PC-9 (cell line): ENCODE measurements at regions not wholly inside any gene's neighbourhood (a gene's known extent, or its start where the extent isn't known, plus 50 kb on each side); places are given as distances from the start of the nearest gene placed in this dataset.

ENCODE experiments used
- BruUV-seq: library from RNA; stranded (reverse); fragments of 400-500 nt; replicated peaks from 2 replicates; lab custom pipeline; 2021; lab: Mats Ljungman, UMichigan
- CTCF ChIA-PET: fragments of 300-600 bp; sonication (Branson Sonifier 250); formaldehyde crosslinking; loops from one replicate; lab custom pipeline; 2022; ENCODE audit warnings: antibody characterized with exemption; lab: Charles Lee
- POLR2A ChIA-PET: fragments of 300-600 bp; sonication (Branson Sonifier 250); formaldehyde crosslinking; loops from one replicate; lab custom pipeline; 2022; ENCODE audit warnings: antibody characterized with exemption; ENCODE audit not compliant: unreplicated experiment; lab: Charles Lee
- DNase-seq, 2 experiments: peaks; one replicate each; pipeline versions ENCODE4 v3.0.0 to v3.0.0-alpha.2; 2015 to 2022; ENCODE audit warnings: mixed read lengths in 1 of 2
- H2AFZ ChIP-seq: fragments of 200-600 bp; sonication (generic); 2 replicates; pipeline ENCODE4 v1.8.1; 2017; ENCODE audit warnings: antibody characterized with exemption
- H3F3A ChIP-seq: fragments of 200-600 bp; sonication (generic); 2 replicates; pipeline ENCODE4 v1.8.1; 2017; ENCODE audit warnings: antibody characterized with exemption, mild to moderate bottlenecking, low read depth; ENCODE audit not compliant: insufficient read depth
- H3K27ac ChIP-seq: fragments of 200-600 bp; sonication (generic); 2 replicates; pipeline ENCODE4 v1.6.1; 2016; ENCODE audit warnings: mixed run types
- H3K27me3 ChIP-seq: fragments of 200-600 bp; sonication (generic); 2 replicates; pipeline ENCODE4 v1.6.1; 2016; ENCODE audit warnings: low read depth, mixed run types; ENCODE audit not compliant: insufficient read depth
- H3K36me3 ChIP-seq: fragments of 200-600 bp; sonication (generic); 2 replicates; pipeline ENCODE4 v1.6.1; 2016; ENCODE audit warnings: low read depth, mixed run types
- H3K4me1 ChIP-seq: fragments of 200-600 bp; sonication (generic); replicated peaks from 2 replicates; pipeline ENCODE4 v1.6.1; 2016; ENCODE audit warnings: mixed run types; ENCODE audit not compliant: insufficient read depth
- H3K4me2 ChIP-seq: fragments of 200-600 bp; sonication (generic); 2 replicates; pipeline ENCODE4 v1.6.1; 2017; ENCODE audit warnings: mixed run types
- H3K4me3 ChIP-seq: fragments of 200-600 bp; sonication (generic); 2 replicates; pipeline ENCODE4 v1.6.1; 2016; ENCODE audit warnings: mixed run types
- H3K79me2 ChIP-seq: fragments of 200-600 bp; sonication (generic); 2 replicates; pipeline ENCODE4 v1.6.1; 2017; ENCODE audit warnings: low read depth, mixed run types
- H3K9me2 ChIP-seq: fragments of 200-600 bp; sonication (generic); 2 replicates; pipeline ENCODE4 v1.8.1; 2017; ENCODE audit warnings: mild to moderate bottlenecking; ENCODE audit not compliant: insufficient read depth
- H3K9me3 ChIP-seq: fragments of 200-600 bp; sonication (generic); 2 replicates; pipeline ENCODE4 v1.8.1; 2016; ENCODE audit warnings: low read depth; ENCODE audit not compliant: insufficient read depth
- H4K20me1 ChIP-seq: fragments of 200-600 bp; sonication (generic); 2 replicates; pipeline ENCODE4 v1.8.1; 2017; ENCODE audit not compliant: insufficient read depth
- EZH2 ChIP-seq: fragments of 200-600 bp; sonication (generic); IDR thresholded peaks from 2 replicates; pipeline ENCODE4 v1.8.0; 2017; ENCODE audit warnings: antibody characterized with exemption, low read depth
- intact Hi-C: fragments of 100-400 bp; cut with micrococcal nuclease; formaldehyde crosslinking; loops from one replicate; pipeline ENCODE4 v1.10.0; 2022; ENCODE audit not compliant: unreplicated experiment
- TF ChIP-seq, protein P1 (sequence below): fragments of 200-600 bp; sonication (generic); conservative IDR thresholded peaks from 2 replicates; pipeline ENCODE4 v1.6.1; 2017; ENCODE audit warnings: mixed run types, antibody characterized with exemption, mild to moderate bottlenecking, moderate library complexity

DNA sequence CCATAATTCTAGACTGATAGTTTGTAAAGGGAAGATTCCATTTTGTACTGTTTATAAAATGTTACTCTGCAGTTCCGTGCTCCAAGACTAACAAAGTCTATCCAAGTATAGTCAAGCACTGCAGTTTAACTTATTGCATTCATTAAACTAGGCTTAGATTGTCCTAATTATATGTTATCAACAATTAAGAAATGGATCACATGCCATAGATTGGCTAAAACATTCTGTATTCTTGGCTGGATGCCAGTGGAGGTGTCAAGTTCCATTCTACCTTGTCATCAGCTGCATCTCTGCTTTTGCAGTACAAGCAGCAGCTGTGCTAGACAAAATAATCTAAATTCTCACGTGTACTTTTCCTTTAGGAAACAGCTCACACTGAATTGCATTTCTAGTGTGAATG lies 69.4 kb upstream of the MEF2C start:
- no TSS peak for BruUV-seq
- Histone ChIP-seq H3K9me2 (no peaks in the 10 kb centered on the region), H3K4me2 (no peak overlapping the region), H3F3A (no peaks in the 10 kb centered on the region), H3K9me3 (no peaks in the 10 kb centered on the region), H3K79me2 (no peaks in the 10 kb centered on the region), H3K4me3 (no peak overlapping the region), H3K27me3 (no peaks in the 10 kb centered on the region), H3K27ac (no peak overlapping the region), H2AFZ (no peak overlapping the region), H3K4me1 (no peaks in the 10 kb centered on the region), H4K20me1 (no peaks in the 10 kb centered on the region), H3K36me3 (no peaks in the 10 kb centered on the region)
- intact Hi-C loops, result loop anchor here (10.0 kb wide), 1 partner anchor 198 kb away; no protein-coding TSS in a partner anchor
- POLR2A ChIA-PET, result no interaction called here
- no peak for TF ChIP-seq EZH2
- TF ChIP-seq, protein P1, sequence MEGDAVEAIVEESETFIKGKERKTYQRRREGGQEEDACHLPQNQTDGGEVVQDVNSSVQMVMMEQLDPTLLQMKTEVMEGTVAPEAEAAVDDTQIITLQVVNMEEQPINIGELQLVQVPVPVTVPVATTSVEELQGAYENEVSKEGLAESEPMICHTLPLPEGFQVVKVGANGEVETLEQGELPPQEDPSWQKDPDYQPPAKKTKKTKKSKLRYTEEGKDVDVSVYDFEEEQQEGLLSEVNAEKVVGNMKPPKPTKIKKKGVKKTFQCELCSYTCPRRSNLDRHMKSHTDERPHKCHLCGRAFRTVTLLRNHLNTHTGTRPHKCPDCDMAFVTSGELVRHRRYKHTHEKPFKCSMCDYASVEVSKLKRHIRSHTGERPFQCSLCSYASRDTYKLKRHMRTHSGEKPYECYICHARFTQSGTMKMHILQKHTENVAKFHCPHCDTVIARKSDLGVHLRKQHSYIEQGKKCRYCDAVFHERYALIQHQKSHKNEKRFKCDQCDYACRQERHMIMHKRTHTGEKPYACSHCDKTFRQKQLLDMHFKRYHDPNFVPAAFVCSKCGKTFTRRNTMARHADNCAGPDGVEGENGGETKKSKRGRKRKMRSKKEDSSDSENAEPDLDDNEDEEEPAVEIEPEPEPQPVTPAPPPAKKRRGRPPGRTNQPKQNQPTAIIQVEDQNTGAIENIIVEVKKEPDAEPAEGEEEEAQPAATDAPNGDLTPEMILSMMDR, result no peak
- no peak for DNase-seq
- CTCF ChIA-PET, result no interaction called here

DNA sequence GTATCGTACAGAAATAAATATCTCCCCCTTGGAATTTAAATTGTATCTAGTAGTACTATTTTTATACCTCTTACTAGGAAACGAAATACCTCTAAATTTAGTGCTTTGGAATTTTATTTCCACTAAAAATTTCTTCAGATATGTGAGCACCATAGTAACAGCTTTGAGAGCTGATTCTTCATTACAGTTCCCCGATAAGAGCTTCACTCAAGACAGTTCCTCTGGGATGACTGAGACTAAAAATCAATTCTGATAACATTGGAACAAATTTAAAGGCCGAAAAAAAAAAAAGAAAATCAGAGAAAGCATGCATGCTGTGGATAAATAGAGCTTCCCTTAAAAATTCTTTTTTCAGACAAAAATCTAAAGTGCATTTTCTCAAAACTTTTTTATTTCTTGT lies 68.5 kb upstream of the MEF2C start:
- CTCF ChIA-PET, result no interaction called here

DNA sequence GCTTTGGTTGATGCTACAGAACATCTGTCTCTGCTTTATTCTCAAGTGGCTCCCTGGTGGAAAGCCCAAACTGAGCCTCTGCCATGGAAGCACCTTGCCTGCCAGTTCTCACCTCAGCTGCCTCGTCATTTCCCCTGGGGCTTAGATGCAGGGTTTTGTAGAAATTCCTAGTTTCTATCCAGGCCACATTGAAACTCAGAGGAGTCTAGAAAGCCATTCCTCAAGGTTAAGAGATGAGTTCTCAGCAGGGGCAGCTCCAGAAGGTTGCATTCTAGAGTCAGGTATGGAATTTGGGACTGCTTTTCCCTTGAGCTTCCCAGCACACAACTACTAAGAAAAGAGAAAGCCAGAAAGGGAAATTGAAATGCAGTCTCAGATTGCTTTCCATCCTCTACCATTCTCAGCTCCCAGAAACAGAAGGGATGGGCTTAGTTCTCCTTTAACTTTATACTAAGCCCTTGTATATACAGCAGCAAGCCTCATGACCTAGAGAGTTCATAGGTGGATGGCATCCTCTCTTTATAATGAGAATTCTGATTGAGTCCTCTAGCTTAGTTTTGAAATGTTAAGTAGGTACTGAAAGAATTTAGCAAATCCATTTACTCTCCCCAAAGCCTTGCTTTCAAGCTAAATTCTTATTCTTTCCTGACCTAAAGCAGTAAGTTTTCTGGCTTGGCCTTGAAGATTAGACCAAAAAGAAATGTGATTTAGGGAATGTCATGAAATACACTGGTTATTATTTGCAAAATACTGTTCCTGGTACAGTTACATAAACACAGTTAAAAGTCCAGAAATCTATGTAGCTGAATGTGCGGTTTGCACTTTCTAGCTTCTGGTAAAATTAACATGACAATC lies 66.0 kb upstream of the MEF2C start:
- no peak overlapping the region for H2AFZ ChIP-seq
- H3K4me3 ChIP-seq, result no peak overlapping the region
- ChIA-PET POLR2A (no interaction called here), CTCF (no interaction called here)
- H3K36me3 ChIP-seq, result no peaks in the 10 kb centered on the region
- no peaks in the 10 kb centered on the region for H3K27me3 ChIP-seq
- TF ChIP-seq EZH2, result no peak
- TF ChIP-seq, protein P1, result no peak
- H3K27ac ChIP-seq, result no peak overlapping the region
- no peaks in the 10 kb centered on the region for H4K20me1 ChIP-seq
- intact Hi-C loops, result no loop called here
- H3K4me1 ChIP-seq, result no peaks in the 10 kb centered on the region
- no peaks in the 10 kb centered on the region for H3F3A ChIP-seq
- DNase-seq, result no peak
- H3K9me2 ChIP-seq, result no peaks in the 10 kb centered on the region
- no TSS peak for BruUV-seq
- H3K79me2 ChIP-seq, result no peaks in the 10 kb centered on the region
- H3K9me3 ChIP-seq, result no peaks in the 10 kb centered on the region
- no peak overlapping the region for H3K4me2 ChIP-seq

More for the DNA sequence above, 68.5 kb upstream of the MEF2C start:
- BruUV-seq, result no TSS peak
- Histone ChIP-seq H2AFZ (no peak overlapping the region), H4K20me1 (no peaks in the 10 kb centered on the region), H3K4me3 (no peak overlapping the region), H3K27ac (no peak overlapping the region), H3K79me2 (no peaks in the 10 kb centered on the region), H3F3A (no peaks in the 10 kb centered on the region), H3K9me3 (no peaks in the 10 kb centered on the region), H3K27me3 (no peaks in the 10 kb centered on the region), H3K9me2 (no peaks in the 10 kb centered on the region), H3K4me1 (no peaks in the 10 kb centered on the region), H3K4me2 (no peak overlapping the region), H3K36me3 (no peaks in the 10 kb centered on the region)
- POLR2A ChIA-PET, result no interaction called here
- DNase-seq, result no peak
- intact Hi-C loops, result loop anchor here (10.0 kb wide), 1 partner anchor 197 kb away; no protein-coding TSS in a partner anchor
- TF ChIP-seq EZH2, result no peak
- TF ChIP-seq, protein P1, result no peak
